Prostate gland (tissue), 2 donors: ENCODE measurements at regions not wholly inside any gene's neighbourhood (a gene's known extent, or its start where the extent isn't known, plus 50 kb on each side); places are given as distances from the start of the nearest gene placed in this dataset.

Source experiments
- CTCF ChIP-seq, 4 experiments: fragments of 200-600 bp in 2 of 4; fragments of 450-650 bp in 2 of 4; sonication (generic) in 2 of 4; IDR thresholded peaks; 1 replicate in 3 of 4; 2 replicates in 1 of 4; pipeline ENCODE4 v1.5.1; 2016 to 2019; ENCODE audit warnings: antibody characterized with exemption in 4 of 4, mild to moderate bottlenecking in 2 of 4, moderate library complexity in 2 of 4
- POLR2AphosphoS5 ChIP-seq: sonication (generic); formaldehyde crosslinking; IDR thresholded peaks from one replicate; pipeline ENCODE4 v1.6.1; 2017; ENCODE audit warnings: antibody characterized with exemption

GRCh38 chr12:19967431-19967830 is 400.9 kb upstream of the PDE3A start:
- TF ChIP-seq CTCF (IDR thresholded peaks at IDR 0.05): no peak
- no peak for TF ChIP-seq POLR2AphosphoS5
